ENCODE measurements at regions not wholly inside any gene's neighbourhood (a gene's known extent, or its start where the extent isn't known, plus 50 kb on each side); places are given as distances from the start of the nearest gene placed in this dataset.

GRCh38 chr3:56899078-56899477 is 97.3 kb upstream of the ARHGEF3 start:
- DNase-seq (ENCODE audit: low read depth in 2 of 2) = no peak

- DNase-seq (ENCODE audit: low read depth in 2 of 2) = no peak
Observed at GRCh38 chr3:56896357-56896756, 94.6 kb upstream of the ARHGEF3 start.

DNA sequence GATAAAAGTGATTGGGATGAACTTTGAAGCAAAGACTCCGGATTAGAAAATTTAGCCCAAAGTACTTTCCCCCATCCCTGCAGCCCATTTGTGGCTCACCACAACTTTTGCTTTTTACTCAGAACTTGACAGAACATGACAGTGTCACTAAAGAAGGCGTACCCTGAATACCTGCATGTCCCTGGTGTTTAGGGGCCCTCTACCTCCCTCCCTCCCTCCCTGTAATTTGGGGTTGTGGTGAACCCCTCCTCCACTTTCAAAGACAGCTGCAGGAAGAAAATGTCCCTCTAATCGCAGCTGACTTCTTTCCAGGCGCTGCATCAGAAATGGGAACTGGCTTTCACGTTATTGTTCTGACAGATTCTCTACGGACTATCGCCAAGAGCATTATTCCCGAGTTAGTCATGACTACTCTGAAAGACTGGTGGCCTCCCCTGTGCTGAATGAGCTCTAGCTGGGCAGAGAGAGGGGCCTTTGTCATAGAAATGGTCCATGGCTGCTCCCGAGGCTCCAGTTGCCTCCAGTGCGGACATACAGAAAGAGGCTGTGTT is 93.2 kb upstream of the ARHGEF3 start:
- DNase-seq (ENCODE audit: low read depth in 2 of 2) = no peak

DNA sequence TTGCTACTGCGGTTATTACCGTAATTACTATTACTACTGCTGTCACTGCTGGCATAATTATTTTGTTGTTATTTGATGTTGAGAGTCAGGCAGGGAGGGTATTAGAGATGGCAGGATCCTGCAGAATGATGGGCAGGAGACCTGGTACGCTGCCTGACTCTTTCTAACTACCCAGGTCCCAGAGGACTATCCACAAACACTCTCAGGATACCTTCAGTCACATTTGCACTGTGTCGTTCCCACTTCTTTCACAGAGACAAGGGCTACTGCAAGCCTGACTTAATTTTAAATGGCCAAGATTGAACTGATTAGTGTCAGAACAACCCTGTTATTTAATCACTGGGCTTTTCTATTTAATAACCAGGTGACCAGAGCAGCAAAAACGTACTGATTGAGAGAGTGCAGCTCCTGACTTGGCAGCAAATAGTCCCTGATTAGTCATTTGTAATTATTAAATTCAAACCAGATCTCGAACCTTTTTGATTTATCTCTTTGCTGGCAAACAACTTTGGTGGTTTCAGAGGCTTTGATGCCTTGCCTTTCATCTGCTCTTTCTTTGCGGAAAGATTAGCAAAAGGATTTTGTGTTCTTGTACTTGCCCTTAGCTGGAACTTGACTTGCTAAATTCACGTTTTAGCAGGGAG is 88.8 kb upstream of the ARHGEF3 start:
- DNase-seq (ENCODE audit: low read depth in 2 of 2) = no peak

- DNase-seq (ENCODE audit: low read depth in 2 of 2) = no peak
Observed at GRCh38 chr3:56889131-56889530, 87.4 kb upstream of the ARHGEF3 start.

GRCh38 chr3:56887402-56888025 is 85.8 kb upstream of the ARHGEF3 start:
- DNase-seq (ENCODE audit: low read depth in 2 of 2) = no peak

DNA sequence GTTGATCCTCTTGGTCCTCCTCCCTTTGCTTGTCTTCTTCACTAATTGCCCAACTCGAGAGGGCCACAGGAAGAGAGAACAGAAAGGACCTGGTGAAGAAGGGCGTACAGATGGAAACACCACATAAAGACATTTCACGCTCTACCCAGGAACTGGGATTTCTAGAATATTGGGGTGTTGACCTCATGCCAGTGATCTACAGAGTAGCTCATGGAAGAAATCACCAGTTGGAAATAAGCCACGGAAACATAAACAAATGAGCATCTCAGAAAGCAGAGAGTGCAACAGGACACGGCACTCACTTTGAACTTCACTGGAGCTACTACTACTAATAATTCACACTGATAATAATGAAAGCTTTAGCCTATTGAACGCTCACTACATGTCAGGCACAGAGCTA is 84.6 kb upstream of the ARHGEF3 start:
- no peak for DNase-seq (ENCODE audit: low read depth in 2 of 2)

DNA sequence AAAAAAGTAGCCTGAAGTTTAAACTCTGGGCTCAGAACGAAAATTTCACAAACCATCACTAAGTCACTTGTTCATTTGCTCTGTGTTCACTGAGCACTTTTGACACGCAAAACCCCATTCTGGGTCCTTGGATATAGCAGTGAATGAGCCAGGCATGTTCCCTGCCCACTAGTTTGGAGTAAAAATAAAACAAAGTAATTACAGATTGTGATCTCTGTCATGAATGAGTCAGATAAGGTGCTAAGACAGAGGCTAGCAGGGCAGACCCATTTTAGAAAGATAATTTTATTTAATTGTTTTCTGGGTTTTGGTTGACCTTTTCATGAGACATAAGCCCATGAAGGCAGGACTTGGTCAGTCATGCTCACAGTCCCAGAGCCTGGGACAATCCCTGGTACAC is 84.1 kb upstream of the ARHGEF3 start:
- no peak for DNase-seq (ENCODE audit: low read depth in 2 of 2)

- no peak for DNase-seq (ENCODE audit: low read depth in 2 of 2)
Observed at GRCh38 chr3:56885453-56885852, 83.7 kb upstream of the ARHGEF3 start.

DNA sequence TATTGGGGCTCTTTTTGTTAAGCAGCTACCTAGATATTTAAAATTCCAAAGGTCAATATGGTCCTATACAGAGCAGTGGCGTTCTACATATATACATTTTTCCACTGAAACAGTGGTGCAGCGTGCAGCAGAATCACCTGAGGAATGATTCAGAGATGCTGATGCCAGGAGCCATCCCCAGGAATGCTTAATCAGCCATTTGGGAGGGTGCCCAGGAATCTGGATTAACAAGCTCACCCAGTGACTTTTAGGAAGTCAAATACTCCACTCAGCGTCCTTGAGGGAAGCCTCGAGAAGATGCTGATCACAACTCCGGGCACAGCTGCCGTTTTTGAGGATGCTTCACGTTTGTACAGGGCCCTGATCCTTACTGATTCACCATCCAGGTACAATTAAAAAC is 82.6 kb upstream of the ARHGEF3 start:
- DNase-seq (ENCODE audit: low read depth in 2 of 2) = no peak

GRCh38 chr3:56883828-56884227 is 82.1 kb upstream of the ARHGEF3 start:
- no peak for DNase-seq (ENCODE audit: low read depth in 2 of 2)

DNA sequence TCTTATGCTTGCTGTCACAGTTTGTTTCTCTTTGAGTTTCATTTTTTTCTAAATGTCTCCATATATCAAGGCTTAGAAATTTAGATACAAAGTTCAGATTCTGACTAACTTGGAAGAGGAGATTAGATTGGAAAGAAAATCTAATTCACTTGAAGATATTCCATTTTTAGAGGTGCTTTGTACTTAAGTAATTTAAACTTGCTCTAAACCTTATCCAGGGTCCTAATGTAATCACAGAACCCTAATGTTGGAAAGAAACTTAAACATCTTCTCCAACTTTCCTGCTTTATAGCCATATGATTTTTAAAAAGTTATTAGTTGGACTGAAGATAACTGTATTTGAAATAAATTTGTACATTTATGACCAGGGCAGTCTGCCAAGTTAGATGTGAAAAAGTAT is 81.1 kb upstream of the ARHGEF3 start:
- no peak for DNase-seq (ENCODE audit: low read depth in 2 of 2)

- no peak for DNase-seq (ENCODE audit: low read depth in 2 of 2)
Observed at GRCh38 chr3:56881841-56882240, 80.1 kb upstream of the ARHGEF3 start.

- DNase-seq (ENCODE audit: low read depth in 2 of 2) = no peak
Observed at GRCh38 chr3:56880720-56881575, 79.2 kb upstream of the ARHGEF3 start.

- no peak for DNase-seq (ENCODE audit: low read depth in 2 of 2)
Observed at GRCh38 chr3:56879436-56880215, 77.9 kb upstream of the ARHGEF3 start.

GRCh38 chr3:56878074-56878473 is 76.3 kb upstream of the ARHGEF3 start:
- peak in 1 of 2 donors; percentile 25 for DNase-seq (ENCODE audit: low read depth in 2 of 2)

- DNase-seq (ENCODE audit: low read depth in 2 of 2) = no peak
Observed at GRCh38 chr3:56876916-56877315, 75.2 kb upstream of the ARHGEF3 start.

DNA sequence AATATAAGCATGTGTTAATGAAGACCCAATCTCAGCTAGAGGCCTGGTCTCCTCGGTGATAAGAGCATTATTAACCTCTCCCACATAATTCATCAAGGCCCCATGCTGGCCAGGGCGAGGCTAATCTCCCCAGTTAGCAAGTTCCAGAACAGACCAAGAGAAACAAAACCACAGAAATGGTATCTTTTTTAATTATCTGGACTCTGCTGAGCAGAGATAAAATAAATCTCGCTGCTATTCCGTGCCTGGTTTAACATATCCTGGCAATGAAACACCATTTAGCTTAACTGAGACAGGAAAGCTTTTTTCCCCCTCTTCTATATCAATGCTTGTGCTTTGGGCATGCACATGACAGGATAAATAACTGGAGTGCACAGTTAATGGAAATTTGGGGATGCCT is 72.5 kb upstream of the ARHGEF3 start:
- DNase-seq (ENCODE audit: low read depth in 2 of 2) = no peak

DNA sequence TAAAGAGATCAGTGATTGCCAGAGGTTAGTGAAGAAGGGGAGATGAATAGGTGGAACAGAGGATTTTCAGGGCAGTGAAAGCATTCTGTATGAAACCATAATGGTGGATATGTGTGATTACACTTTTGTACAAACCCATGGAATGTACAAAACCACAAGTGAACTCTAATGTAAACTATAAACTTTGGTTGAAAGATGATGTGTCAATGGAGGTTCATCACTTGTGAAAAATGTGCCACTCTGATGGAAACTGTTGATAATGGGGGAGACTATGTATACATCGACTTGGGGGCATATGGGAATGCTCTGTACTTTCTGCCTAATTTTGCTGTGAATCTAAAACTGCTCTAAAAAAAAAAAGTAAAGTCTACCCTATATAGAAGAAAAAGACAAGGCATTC is 68.7 kb upstream of the ARHGEF3 start:
- no peak for DNase-seq (ENCODE audit: low read depth in 2 of 2)

DNA sequence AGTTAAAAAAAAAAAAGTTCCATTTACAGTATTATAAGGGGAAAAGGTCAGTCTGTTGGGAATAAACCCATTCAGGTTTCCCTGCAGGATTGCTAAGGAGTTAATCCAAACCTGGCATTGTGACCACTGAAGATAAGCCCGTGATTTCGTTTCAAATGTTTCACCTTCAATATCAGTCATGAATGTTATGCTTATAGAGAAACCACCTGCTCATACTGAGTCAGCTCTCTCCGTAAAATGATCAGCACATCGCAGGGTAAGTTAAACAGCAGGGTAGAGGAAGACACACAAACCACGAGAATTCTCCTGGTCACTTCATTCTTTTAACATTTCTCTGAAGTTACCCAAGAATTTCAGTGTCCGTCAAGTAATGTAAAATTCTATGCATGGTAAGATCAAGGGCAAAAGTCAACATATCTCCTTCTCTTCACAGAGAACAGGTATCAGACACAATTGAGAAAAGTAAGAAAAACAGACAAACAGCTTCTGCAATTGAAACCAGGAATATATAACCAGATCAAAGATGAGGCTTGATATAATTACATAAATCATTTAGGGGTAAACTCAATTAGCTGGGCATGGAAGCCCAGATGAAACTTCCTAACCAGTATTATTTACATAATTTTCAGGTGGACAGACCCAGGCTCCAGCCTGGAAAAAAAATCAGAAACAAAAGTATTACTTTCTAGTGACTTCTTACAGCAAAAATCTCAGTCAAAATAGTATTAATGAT is 67.6 kb upstream of the ARHGEF3 start:
- no peak for DNase-seq (ENCODE audit: low read depth in 2 of 2)

DNA sequence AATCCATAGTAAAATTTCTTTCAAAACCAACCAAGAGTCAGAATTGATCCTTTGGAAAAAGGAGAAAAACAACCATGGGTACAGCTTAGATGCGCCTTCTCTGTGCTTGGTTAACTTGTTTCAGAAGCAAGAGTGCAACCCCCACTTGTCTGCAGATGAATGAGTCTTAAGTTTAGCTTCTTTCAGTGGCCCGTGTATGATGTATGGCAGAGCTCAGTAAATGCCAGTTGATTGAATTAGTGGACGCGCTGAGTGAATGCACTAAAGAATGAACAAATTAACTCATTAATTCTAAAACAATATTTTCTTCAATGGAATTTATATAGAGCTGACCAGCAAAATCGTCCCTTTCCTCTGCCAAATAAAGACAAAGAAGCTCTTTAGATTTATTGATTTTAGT is 67.0 kb upstream of the ARHGEF3 start:
- no peak for DNase-seq (ENCODE audit: low read depth in 2 of 2)
